Neuronal stem cell (in vitro differentiated cells): ENCODE measurements at regions not wholly inside any gene's neighbourhood (a gene's known extent, or its start where the extent isn't known, plus 50 kb on each side); places are given as distances from the start of the nearest gene placed in this dataset.
A peak's percentile ranks its signal among the peaks of the same experiment; 100 is the strongest.
"Not testable (repeated sequence)": the region's sequence is repeated elsewhere in the genome, so short reads cannot be mapped to it uniquely, and the experiment has no call there.

Source experiments
- DNase-seq: peaks from one replicate; pipeline ENCODE4 v3.0.0-alpha.2; 2013; ENCODE audit warnings: low spot score
- H2AFZ ChIP-seq: one replicate; pipeline ENCODE4 v1.6.1; 2013; ENCODE audit warnings: mild to moderate bottlenecking, low read length, inconsistent platforms
- H2AK5ac ChIP-seq: 2 replicates; pipeline ENCODE4 v1.6.1; 2013; ENCODE audit warnings: low read depth, mild to moderate bottlenecking, inconsistent platforms, low read length, moderate library complexity, mixed read lengths
- H2BK120ac ChIP-seq: 2 replicates; pipeline ENCODE4 v1.6.1; 2013; ENCODE audit warnings: low read depth, mild to moderate bottlenecking, inconsistent platforms, low read length, moderate library complexity, mixed read lengths
- H2BK12ac ChIP-seq: one replicate; pipeline ENCODE4 v1.6.1; 2013; ENCODE audit warnings: low read length, inconsistent platforms
- H2BK15ac ChIP-seq: 2 replicates; pipeline ENCODE4 v1.6.1; 2013; ENCODE audit warnings: mild to moderate bottlenecking, low read length, inconsistent platforms, mixed read lengths
- H2BK5ac ChIP-seq: one replicate; pipeline ENCODE4 v1.6.1; 2013; ENCODE audit warnings: inconsistent platforms, mild to moderate bottlenecking, low read length, moderate library complexity
- H3K14ac ChIP-seq: one replicate; pipeline ENCODE4 v1.6.1; 2013; ENCODE audit warnings: low read length, inconsistent platforms
- H3K18ac ChIP-seq: 2 replicates; pipeline ENCODE4 v1.6.1; 2013; ENCODE audit warnings: low read length, inconsistent platforms
- H3K23ac ChIP-seq: 2 replicates; pipeline ENCODE4 v1.6.1; 2013; ENCODE audit warnings: low read depth, mild to moderate bottlenecking, mixed read lengths, low read length, inconsistent platforms; ENCODE audit not compliant: poor library complexity
- H3K27ac ChIP-seq: replicated peaks from 3 replicates; pipeline ENCODE4 v1.5.1; 2013; ENCODE audit warnings: low read length, inconsistent platforms
- H3K27me3 ChIP-seq, 3 experiments: 2 replicates each; pipeline ENCODE4 v1.6.1; 2013; ENCODE audit warnings: low read length in 3 of 3, mild to moderate bottlenecking in 2 of 3, inconsistent platforms in 1 of 3, low read depth in 1 of 3, mixed read lengths in 1 of 3, moderate library complexity in 1 of 3; ENCODE audit not compliant: control insufficient read depth in 3 of 3, insufficient read depth in 3 of 3
- H3K36me3 ChIP-seq, 2 donors: replicated peaks in 1 of 2; 2 replicates each; pipeline ENCODE4 v1.6.1; 2013; ENCODE audit warnings: low read length in 2 of 2; ENCODE audit not compliant: control insufficient read depth in 2 of 2, insufficient read depth in 2 of 2
- H3K4ac ChIP-seq: 2 replicates; pipeline ENCODE4 v1.6.1; 2013; ENCODE audit warnings: inconsistent platforms, mild to moderate bottlenecking, low read length, moderate library complexity
- H3K4me1 ChIP-seq, 2 donors: 1 replicate in 1 of 2; 2 replicates in 1 of 2; pipeline ENCODE4 v1.6.1; 2013; ENCODE audit warnings: low read length in 2 of 2, low read depth in 1 of 2; ENCODE audit not compliant: control insufficient read depth in 2 of 2, insufficient read depth in 1 of 2
- H3K4me2 ChIP-seq: one replicate; pipeline ENCODE4 v1.6.1; 2013; ENCODE audit warnings: mild to moderate bottlenecking, low read length, inconsistent platforms; ENCODE audit not compliant: insufficient read depth, poor library complexity, severe bottlenecking
- H3K4me3 ChIP-seq, 2 donors: 2 replicates each; pipeline ENCODE4 v1.5.1; 2013; ENCODE audit warnings: low read length in 2 of 2, mild to moderate bottlenecking in 2 of 2, inconsistent platforms in 1 of 2, moderate library complexity in 1 of 2
- H3K79me1 ChIP-seq: one replicate; pipeline ENCODE4 v1.6.1; 2013; ENCODE audit warnings: low read depth, mild to moderate bottlenecking, inconsistent platforms, low read length, moderate library complexity
- H3K9ac ChIP-seq: one replicate; pipeline ENCODE4 v1.6.1; 2013; ENCODE audit warnings: mild to moderate bottlenecking, low read depth, low read length, inconsistent platforms; ENCODE audit not compliant: poor library complexity
- H3K9me3 ChIP-seq, 2 donors: replicated peaks in 1 of 2; 2 replicates each; pipeline versions ENCODE3 to v1.6.1; 2013; ENCODE audit warnings: low read length in 2 of 2, mild to moderate bottlenecking in 2 of 2, inconsistent platforms in 1 of 2, low read depth in 1 of 2, mixed read lengths in 1 of 2, moderate library complexity in 1 of 2; ENCODE audit not compliant: control insufficient read depth in 2 of 2, insufficient read depth in 1 of 2
- H4K8ac ChIP-seq: one replicate; pipeline ENCODE4 v1.6.1; 2013; ENCODE audit warnings: low read depth, mild to moderate bottlenecking, inconsistent platforms, low read length, moderate library complexity
- H4K91ac ChIP-seq: one replicate; pipeline ENCODE4 v1.6.1; 2013; ENCODE audit warnings: low read length, low read depth, mild to moderate bottlenecking, inconsistent platforms; ENCODE audit not compliant: poor library complexity
- WGBS, 2 donors: extraction: QIAGEN DNeasy Blood & Tissue Kit; methylation state at CpG; one replicate each; pipeline ENCODE4 v1.1.7; 2013; ENCODE audit warnings: missing lambda C conversion rate in 2 of 2, mixed read lengths in 1 of 2; ENCODE audit not compliant: insufficient read length in 2 of 2, insufficient replicate concordance in 1 of 2; ENCODE audit errors: extremely low coverage in 2 of 2; 5-methylcytosine and 5-hydroxymethylcytosine counted together

GRCh38 chr6:61142261-61142660, 1143.8 kb downstream of the KHDRBS2 start:
- not testable (repeated sequence) for H3K4me3 ChIP-seq, H3K4ac ChIP-seq, H4K8ac ChIP-seq, H2BK15ac ChIP-seq, H2BK5ac ChIP-seq, H3K9ac ChIP-seq, H3K79me1 ChIP-seq, H3K27me3 ChIP-seq, H2BK12ac ChIP-seq, H3K9me3 ChIP-seq, DNase-seq, H3K18ac ChIP-seq, H3K23ac ChIP-seq, H4K91ac ChIP-seq, H2AFZ ChIP-seq, H3K36me3 ChIP-seq, H2BK120ac ChIP-seq, H3K4me2 ChIP-seq, H3K27ac ChIP-seq, H2AK5ac ChIP-seq, H3K14ac ChIP-seq, H3K4me1 ChIP-seq

DNA sequence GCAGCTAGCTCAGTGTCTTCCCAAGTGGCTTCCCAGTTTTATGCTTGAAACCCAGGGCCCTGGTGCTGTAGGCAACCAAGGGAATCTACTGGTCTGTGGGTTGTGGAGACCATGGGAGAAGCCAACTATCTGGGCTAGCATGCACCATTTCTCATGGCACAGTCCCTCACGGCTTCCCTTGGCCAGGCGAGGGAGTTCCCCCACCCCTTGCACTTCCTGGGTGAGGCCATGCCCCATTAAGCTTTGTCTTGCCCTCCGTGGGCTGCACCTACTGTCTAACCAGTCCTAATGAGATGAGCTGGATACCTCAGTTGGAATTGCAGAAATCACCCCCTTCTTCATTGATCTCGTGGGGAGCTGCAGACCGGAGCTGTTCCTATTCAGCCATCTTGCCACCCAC, 1152.0 kb downstream of the KHDRBS2 start:
- H2AFZ ChIP-seq = no peak overlapping the region
- no peak overlapping the region for H3K14ac ChIP-seq
- H3K9me3 ChIP-seq = no peaks in the 10 kb centered on the region
- no peaks in the 10 kb centered on the region for H3K4me1 ChIP-seq
- no peak overlapping the region for H2BK15ac ChIP-seq
- no peak overlapping the region for H3K23ac ChIP-seq
- H2BK120ac ChIP-seq = no peak overlapping the region
- H3K79me1 ChIP-seq = no peaks in the 10 kb centered on the region
- peak overlapping the region; percentile 48 for H3K18ac ChIP-seq
- no peaks in the 10 kb centered on the region for H3K36me3 ChIP-seq
- no CpG with 5 or more reads among the region's 5 CpGs for WGBS, 2 donors
- H2BK5ac ChIP-seq = no peak overlapping the region
- no peak overlapping the region for H3K4me3 ChIP-seq
- H2BK12ac ChIP-seq = no peak overlapping the region
- no peak overlapping the region for H2AK5ac ChIP-seq
- H3K4me2 ChIP-seq = no peak overlapping the region
- H3K27me3 ChIP-seq = no peaks in the 10 kb centered on the region
- DNase-seq = no peak
- no peak overlapping the region for H4K91ac ChIP-seq
- H3K9ac ChIP-seq = peak overlapping the region; percentile 44
- H4K8ac ChIP-seq = no peak overlapping the region
- no peak overlapping the region for H3K4ac ChIP-seq
- no peak overlapping the region for H3K27ac ChIP-seq

GRCh38 chr6:61114185-61114584, 1171.8 kb downstream of the KHDRBS2 start:
- H3K27ac ChIP-seq, H3K4ac ChIP-seq, H2AFZ ChIP-seq, H3K4me1 ChIP-seq, H3K27me3 ChIP-seq, DNase-seq, H3K36me3 ChIP-seq, H4K8ac ChIP-seq, H3K4me3 ChIP-seq, H4K91ac ChIP-seq, H3K79me1 ChIP-seq, H3K9ac ChIP-seq, H2BK120ac ChIP-seq, H3K9me3 ChIP-seq, H3K4me2 ChIP-seq, H3K23ac ChIP-seq, H3K14ac ChIP-seq, H2AK5ac ChIP-seq, H2BK15ac ChIP-seq, H2BK5ac ChIP-seq, H2BK12ac ChIP-seq, H3K18ac ChIP-seq: not testable (repeated sequence)
- no CpG with 5 or more reads among the region's 1 CpG for WGBS, 2 donors

GRCh38 chr6:61107914-61108313, 1178.1 kb downstream of the KHDRBS2 start:
- H3K4ac ChIP-seq, H4K8ac ChIP-seq, H3K27me3 ChIP-seq, H3K9ac ChIP-seq, H2BK5ac ChIP-seq, H2AK5ac ChIP-seq, H3K9me3 ChIP-seq, H3K18ac ChIP-seq, H4K91ac ChIP-seq, H2BK12ac ChIP-seq, H3K4me1 ChIP-seq, DNase-seq, H3K14ac ChIP-seq, H2BK120ac ChIP-seq, H2AFZ ChIP-seq, H3K27ac ChIP-seq, H3K23ac ChIP-seq, H2BK15ac ChIP-seq, H3K4me2 ChIP-seq, H3K79me1 ChIP-seq, H3K36me3 ChIP-seq, H3K4me3 ChIP-seq: not testable (repeated sequence)
- WGBS, 2 donors = no CpG with 5 or more reads among the region's 7 CpGs
